Head of caudate nucleus (tissue), 42 donors: ENCODE measurements at regions not wholly inside any gene's neighbourhood (a gene's known extent, or its start where the extent isn't known, plus 50 kb on each side); places are given as distances from the start of the nearest gene placed in this dataset.

Source experiments
- DNase-seq, 42 donors: peaks; one replicate each; pipeline versions ENCODE4 v3.0.0 to v3.0.0-alpha.2; 2020 to 2021; ENCODE audit warnings: mixed read lengths in 7 of 42
- intact Hi-C: fragments of 100-400 bp; cut with DNase I; formaldehyde crosslinking; loops from one replicate; pipeline ENCODE4 v1.15.0; 2022

GRCh38 chr18:67865400-67865799 lies 348.9 kb upstream of the DSEL start:
- no peak for DNase-seq
- intact Hi-C loops: no loop called here

DNA sequence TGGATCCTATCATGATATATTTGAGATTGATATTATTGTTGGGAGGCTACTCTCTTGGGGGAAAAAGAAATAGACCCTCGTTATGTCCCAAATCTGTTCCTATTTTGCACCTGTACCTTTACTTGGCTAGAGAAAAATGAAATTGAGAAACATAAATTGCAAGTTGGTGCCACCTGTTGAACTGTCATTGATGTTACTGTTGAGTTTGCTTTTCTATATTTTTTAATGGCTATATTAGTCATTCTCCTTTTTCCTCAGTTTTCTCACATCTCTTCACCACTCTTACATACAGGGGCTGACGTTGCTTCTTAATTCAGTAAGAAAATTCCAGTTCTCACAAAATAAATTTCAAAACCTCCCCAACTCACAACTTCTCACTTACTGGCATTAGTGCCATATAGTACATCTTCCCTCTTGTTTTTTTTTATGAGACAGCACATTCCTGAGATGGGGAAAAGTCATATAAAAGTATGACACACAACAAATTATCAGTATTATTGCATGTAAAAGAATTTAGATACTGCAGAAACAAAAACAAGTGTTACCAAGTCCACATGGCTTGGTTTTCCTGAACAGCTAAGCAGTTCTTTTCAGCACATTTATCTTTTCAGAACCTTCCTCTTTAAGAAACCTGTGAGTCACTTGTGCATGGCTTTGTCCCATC lies 348.3 kb upstream of the DSEL start:
- intact Hi-C loops: no loop called here
- DNase-seq: no peak

GRCh38 chr18:67862069-67862468 lies 345.5 kb upstream of the DSEL start:
- intact Hi-C loops: no loop called here
- no peak for DNase-seq

DNA sequence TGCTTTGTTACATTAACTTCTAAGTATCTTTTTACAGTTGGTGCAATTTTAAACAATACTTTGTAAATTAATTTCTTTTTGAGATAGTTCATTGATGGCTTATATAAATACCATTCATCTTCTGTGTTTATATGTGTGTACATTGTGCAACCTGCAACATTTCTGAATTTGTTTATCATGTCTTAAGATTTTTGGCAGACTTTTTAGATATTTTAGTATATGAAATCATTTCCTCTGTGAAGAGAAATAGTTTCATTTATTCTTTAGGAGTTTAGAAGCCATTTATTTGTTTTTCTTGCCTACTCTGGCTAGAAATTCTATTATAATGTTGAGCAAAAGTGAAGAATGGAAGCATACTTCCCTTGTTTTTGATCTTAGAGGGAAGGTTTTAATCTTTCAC lies 337.8 kb upstream of the DSEL start:
- DNase-seq: no peak
- intact Hi-C loops: no loop called here

DNA sequence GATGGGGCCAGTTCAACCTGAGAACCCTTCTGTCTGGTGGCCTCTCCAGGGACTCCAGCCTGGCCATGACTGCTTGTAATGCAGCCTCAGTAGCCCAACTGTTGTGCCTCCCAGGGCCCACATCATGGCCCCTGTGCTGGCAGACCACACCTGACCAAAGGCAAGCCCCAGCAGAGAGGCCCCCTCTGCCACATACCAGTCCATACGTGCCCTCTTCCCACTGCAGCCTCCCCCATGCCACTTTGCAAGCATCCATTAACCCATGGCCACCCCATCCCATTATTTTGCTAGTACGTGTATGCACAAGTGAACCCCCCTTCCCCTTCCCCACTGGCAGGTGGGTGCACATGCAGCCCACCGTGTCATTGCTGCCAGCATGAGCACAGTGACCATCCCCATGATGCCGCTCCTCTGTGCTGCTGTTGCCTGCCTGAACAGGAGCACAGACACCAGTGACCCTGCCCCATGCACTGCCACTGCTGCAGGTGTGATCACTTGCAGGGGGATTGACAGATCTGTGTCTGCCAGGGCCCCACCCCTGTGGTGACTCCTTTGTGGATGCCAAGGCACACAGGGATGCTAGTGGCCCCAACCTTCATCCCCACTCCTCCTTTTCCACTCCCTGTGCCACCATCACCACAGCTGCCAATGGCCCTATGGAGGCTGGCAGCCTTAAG lies 330.0 kb upstream of the DSEL start:
- intact Hi-C loops: no loop called here
- DNase-seq: no peak

DNA sequence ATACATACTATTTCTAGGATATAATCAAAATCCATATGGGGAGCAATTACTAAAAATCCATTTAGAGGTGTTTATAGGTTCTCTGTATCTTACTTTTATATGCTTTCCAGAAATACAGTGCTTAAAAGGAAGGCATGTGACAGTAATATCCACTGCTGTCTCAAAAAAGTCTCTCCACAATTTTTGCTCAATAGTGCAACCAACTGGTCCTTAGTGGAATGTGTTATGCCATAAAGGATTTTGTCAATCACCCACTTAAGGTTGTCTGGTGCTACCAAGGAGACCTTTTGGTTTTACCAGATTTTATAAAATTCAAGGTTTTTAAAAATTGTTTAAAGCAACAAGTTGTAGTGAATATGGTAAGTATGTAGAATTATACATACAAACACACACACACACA lies 328.5 kb upstream of the DSEL start:
- DNase-seq: no peak
- intact Hi-C loops: no loop called here

GRCh38 chr18:67840379-67840778 lies 323.9 kb upstream of the DSEL start:
- DNase-seq: no peak
- intact Hi-C loops: no loop called here

- no peak for DNase-seq
- intact Hi-C loops: no loop called here
These were observed 301.9 kb upstream of the DSEL start for GRCh38 chr18:67818432-67818831.

DNA sequence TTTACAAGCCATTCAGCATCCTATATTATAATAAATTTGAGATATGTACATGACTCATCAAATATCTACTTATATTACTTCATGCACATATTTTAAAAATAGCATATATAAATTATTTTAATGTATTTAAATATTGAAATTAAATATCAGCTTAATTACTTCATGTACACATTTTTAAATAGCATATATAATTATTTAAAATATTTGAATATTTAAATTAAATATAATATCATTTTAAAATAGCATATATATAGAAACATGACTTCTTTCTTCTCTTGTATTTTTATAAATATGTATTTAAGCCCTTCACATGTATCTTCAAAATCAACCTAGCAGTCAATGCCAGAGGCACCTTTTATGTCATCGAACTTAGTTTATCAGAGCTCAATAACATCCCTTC lies 298.8 kb upstream of the DSEL start:
- DNase-seq: no peak
- intact Hi-C loops: no loop called here

DNA sequence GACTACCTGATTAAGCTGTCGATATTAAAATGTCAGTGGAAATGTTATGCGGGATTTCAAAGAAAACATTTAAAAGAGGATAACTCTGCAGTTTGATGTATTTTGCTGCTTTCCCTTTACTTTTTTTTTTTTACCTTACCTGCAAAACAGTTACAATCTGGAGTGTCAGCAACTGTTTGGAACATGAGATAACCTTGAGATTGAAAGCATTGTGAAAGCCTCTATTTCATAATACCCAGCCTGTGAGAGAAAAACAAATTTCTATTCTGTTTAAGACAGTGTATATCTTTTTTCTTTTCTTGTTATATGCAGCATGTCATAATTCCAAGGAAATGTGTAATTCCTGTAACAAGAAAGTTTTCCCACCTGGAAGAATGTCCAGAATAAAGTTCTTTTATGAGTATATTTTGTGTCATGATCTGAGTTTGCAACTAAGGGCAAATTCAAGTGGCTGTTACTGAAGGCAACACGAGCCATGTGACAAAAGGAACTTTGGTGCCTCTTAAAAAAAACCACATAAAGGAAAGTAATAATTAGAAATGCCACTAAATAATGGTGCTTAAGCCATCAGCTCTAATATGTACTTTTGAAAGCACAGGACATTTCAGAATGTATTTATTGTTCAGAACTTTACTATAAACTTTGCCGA lies 297.0 kb upstream of the DSEL start:
- no peak for DNase-seq
- intact Hi-C loops: no loop called here

DNA sequence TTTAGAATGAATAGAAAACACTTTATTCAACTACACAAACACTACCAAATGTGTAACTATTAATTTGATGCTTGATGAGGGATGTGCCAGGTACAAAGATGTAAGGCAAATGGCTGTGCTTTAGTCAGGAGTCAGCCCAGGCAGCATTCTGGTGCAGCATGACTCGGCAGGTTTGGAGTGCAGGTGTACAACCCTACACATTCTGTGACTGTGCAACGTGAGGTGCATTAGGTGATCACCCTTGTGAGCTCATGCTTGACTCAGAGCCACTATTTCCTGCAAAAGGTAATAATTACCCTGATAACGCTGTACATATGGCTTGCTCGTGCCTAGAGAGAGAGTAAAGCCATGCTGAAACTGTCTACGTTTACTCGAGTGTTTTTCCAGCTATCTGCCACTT lies 288.7 kb upstream of the DSEL start:
- no peak for DNase-seq

GRCh38 chr18:67794521-67794920 lies 278.0 kb upstream of the DSEL start:
- DNase-seq: no peak
- intact Hi-C loops: no loop called here

More for the DNA sequence above, 288.7 kb upstream of the DSEL start:
- intact Hi-C loops: no loop called here

GRCh38 chr18:67790527-67790926 lies 274.0 kb upstream of the DSEL start:
- intact Hi-C loops: no loop called here
- DNase-seq: no peak

DNA sequence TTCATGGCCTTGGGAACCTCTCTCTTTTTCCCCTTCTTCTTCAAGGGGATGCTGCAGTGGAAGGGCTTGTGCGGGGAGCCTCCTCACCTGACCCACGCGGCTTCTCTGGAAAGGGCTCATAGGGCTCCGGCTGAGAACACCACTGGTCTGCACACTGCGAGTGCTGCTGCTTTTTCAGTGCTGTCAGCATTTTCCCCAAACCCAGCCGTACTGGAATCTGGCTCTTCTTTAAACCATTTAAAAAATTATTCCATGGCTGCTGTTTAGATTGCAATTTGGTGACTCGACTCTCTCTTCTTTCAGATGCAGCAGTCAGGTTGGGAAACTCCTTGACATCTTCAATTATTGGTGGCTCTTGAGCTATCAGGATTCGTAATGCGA lies 272.6 kb upstream of the DSEL start:
- intact Hi-C loops: no loop called here
- DNase-seq: no peak

DNA sequence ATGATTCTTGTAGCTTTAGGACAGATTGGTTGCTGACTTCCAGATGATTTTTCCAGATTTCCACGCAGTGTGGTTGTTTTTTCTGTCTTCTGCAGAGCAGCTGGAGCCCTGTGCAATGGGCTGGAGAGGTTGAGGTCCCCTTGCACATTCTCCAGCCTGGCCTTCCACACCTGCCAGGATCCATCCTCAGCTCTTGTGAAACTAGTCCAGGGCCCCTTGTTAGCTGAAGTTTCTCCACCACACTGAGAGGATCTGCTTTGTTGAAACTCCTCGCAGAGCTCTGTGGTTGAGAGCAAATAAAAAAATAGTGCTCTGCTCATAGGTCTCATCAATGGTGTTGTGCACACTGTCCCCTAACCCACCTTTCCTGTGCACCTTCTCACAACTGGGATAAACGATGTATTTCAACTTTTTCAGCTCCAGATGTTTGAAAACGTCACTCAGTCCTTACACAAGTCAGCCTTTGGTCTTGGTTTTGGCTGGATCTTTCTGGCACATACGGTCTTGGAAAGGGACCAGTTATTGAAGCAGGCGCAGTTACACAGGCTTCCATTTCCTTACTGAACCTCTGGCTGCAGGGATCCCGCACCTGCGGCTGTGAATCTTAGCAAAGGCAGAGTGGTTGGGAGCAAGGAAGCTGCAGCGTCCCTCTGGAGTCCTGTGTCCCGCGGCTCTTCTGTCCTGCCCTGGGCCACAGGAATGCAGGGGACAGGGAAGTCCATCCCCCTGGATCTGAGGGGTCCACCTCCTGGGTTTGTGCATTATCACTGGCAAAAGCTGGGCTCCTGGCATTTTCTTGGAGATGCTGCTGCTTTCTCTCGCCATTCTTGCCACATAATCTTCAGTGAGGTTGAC lies 272.0 kb upstream of the DSEL start:
- no peak for DNase-seq
- intact Hi-C loops: no loop called here

DNA sequence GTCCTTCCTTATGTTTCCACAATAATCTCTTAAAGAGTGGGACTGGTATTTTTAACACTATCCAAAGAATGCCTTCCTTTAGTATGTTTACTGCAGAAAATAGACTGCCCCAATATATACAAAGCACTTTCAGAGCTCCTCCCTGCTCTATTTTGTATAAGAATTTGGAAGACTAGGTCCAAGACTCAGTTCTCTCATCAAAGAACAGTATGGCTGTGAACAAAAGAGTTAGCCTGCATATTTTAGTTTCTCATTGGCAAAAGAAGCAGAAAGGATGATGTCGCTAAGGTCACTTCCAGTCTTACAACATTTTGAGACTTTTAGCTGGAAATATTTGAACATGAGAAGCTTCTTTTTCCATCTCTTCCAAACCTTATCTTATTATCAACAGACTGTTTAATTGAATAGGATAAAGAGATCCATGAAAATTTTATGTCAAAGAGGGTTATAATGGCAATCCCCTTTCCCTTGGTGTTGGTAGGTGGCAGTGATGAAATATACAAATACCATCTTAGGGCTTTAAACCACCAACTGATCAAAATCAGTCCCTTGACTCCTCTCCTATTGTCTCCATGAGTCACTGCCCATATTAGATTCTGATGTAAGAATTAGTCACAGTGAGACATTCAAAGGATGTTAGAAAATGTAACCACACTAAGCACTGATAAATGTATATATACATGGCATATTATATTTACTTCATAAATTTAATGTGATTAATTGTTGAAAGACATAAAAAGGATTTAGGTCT lies 266.9 kb upstream of the DSEL start:
- no peak for DNase-seq
- intact Hi-C loops: no loop called here

DNA sequence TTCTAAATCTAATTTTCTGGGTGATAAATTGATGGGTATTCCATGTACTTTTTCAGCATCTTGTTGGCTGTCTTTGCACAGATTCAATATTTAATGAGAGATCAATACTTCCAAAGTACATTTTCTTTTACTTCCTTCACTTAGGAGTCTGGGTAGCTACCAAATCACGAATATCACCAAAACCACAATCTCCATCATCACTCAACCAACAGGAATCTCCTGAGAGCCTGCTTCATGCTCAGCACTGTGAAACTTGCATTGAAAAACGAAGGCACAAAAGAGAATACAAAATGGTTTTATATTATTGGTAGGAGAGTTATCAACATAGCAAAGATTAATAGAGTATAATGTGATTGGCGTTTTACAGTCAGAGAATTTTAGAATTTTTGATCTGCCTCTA lies 261.5 kb upstream of the DSEL start:
- no peak for DNase-seq
- intact Hi-C loops: no loop called here

DNA sequence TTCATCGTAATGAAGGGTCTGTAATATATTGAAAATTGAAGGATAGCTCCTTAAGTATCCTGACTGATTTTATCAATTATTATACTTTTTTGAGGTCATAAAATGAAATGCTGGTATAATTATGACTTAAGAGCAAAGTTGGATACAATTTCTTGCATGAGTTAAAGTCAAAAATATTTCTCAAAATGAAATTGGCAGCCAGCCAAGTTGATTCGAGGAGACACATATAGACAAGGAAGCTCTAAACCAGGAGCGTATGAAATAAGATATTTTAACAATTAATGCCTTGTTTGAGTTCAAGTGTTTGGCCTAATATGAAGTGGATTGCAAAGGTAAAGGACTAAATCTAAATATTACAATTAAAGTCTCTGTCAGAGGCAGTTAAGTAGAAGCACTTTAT lies 260.4 kb upstream of the DSEL start:
- no peak for DNase-seq
- intact Hi-C loops: no loop called here

- intact Hi-C loops: no loop called here
These were observed 254.8 kb upstream of the DSEL start for GRCh38 chr18:67771271-67771670.

More at GRCh38 chr18:67771271-67771670, 254.8 kb upstream of the DSEL start:
- DNase-seq: no peak
